Embryonic facial prominence (tissue), 1 donor: ENCODE measurements at regions not wholly inside any gene's neighbourhood (a gene's known extent, or its start where the extent isn't known, plus 50 kb on each side); places are given as distances from the start of the nearest gene placed in this dataset.

Experiments
- DNase-seq: peaks from one replicate; pipeline ENCODE4 v3.0.0-alpha.2; 2016; ENCODE audit errors: extremely low spot score

DNA sequence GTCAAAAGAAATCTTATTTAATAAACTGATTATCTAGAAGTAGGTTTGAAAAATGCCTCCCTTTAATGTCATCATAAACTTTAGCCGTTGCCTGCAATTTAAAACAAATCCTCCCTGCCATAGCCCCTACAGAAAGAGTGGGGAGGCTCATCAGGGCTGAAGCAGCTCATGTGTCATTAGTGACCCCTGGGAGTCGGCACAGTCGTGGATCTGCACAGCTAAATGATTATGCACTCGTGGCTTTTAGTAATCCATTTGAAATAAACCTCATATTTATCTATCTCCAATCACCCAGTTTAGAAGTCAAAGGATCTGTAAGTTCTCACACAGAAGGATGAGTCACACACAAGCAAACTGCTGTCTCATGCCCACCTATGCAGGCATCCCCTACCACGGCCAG, 277.3 kb downstream of the SS18 start:
- no peak for DNase-seq

DNA sequence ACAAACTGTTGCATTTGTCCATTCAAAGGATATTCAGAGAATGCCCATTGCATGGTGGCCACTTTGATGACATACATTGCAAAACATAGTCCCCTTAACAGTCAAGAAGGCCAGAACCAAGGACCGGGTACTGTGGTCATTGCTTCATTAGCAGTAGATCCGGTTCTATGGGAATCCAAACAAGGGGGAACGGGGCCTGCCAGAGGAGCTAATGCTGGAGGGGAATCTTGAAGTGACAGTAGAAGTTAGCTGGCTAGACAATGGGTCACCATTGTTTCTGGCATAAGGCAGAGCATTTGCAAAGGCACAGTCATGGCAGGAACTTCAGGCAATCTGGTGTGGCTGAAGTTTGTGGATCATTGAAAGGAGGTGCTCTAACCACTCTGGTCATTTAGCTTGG, 279.7 kb downstream of the SS18 start:
- no peak for DNase-seq

GRCh38 chr18:25805939-25806338, 284.5 kb downstream of the SS18 start:
- DNase-seq = no peak

- no peak for DNase-seq
These were observed 285.1 kb downstream of the SS18 start for GRCh38 chr18:25805323-25805722.

- no peak for DNase-seq
These were observed 291.2 kb downstream of the SS18 start for GRCh38 chr18:25799231-25799630.

DNA sequence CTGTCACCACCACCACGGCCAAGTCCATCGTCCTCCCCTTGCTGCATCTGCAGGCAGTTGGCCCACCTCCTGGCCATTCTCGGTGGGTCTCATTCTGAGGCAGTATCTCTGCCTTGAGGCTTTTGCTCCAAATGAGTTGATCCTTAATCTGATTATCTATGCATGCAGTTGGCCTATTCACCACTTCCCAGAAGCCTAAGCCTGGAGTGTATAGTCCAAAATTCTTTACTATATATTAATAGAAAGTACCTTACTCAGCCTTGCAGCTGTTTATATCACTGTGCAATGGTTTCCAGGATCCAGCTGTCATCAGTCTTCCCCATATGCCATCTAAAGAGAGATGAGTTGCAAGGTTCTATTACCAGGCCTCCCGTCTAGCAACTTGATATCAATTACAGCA, 292.4 kb downstream of the SS18 start:
- no peak for DNase-seq

- no peak for DNase-seq
These were observed 295.2 kb downstream of the SS18 start for GRCh38 chr18:25795213-25795612.

DNA sequence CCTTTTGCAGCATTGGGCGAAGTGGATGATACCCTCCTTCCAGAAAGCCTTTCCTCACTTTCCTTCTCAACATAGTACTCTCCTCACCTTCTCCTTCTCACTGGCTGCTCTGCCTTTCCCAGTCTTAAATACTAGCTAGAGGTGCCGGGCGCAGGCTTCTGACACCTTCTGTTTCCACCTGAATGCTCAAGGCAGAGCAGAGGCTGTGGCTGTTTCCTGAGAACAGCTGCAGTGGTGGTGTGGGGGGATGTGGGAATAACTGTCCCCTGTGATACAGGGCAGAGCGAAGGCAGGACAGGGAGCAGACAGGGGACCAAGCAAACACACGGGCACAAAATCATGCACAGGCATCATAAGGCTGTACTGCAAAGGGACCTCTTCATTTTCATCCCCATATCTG, 303.1 kb downstream of the SS18 start:
- DNase-seq = no peak

DNA sequence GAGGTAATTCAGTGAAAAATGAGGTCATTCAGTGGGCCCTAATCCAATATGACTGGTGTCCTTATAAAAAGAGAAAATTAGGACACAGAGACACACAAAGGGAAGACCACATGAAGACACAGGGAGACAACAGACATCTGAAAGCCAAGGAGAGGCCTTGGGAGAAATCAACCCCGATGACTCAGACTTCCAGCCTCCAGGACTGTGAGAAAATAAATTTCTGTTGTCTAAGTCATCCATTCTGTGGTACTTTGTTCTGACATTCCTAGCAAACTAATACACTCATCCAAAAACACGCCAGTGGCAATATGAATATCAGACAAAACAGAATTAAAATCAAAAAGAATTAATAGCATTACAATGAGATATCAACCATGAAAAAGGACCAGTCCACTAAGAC, 303.7 kb downstream of the SS18 start:
- no peak for DNase-seq

GRCh38 chr18:25780105-25780504, 310.3 kb downstream of the SS18 start:
- no peak for DNase-seq

GRCh38 chr18:25771796-25772195, 318.6 kb downstream of the SS18 start:
- no peak for DNase-seq

- no peak for DNase-seq
These were observed 325.6 kb downstream of the SS18 start for GRCh38 chr18:25764777-25765176.

DNA sequence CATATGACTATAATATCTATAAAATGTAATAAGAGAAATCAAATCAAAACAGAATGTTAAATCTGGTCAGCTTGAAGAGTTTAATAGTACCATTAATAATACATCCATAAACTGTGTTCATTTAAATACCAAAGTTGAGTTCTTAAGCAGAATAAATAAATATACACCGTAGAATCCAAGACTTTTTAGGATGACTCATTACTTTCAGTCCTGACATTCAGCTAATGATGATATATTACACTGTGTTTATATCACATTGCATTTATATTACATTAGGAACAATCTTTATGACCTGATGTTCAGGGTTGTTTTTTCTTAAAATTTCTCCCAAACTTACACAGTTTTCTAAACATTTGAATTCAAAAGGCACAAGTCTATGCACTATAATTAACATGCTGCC, 331.3 kb downstream of the SS18 start:
- DNase-seq = no peak

DNA sequence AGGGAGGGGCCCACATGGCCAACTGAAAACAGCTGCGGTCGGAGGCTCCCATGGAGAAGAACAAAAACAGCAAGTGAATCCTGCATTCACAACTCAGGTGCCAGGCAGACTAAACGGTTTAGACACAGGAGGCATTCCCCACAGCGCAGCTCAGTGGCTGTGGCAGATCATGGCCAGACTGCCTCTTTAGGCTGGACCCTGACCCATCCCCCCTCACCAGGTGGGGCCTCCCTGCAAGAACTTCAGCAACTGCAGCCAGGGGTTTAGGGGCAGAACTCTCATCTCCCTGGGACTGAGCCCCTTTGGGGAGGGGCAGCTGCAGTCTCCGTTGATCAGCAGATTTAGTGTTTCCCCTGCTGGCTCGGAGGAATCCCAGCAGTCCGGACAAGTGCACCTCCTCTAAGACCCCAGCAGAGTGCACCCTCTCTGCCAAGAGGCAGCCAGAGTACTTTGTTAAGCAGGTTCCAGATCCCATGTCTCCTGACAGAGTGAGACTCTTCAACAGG, 346.7 kb downstream of the SS18 start:
- no peak for DNase-seq

GRCh38 chr18:25739376-25739775, 351.0 kb downstream of the SS18 start:
- no peak for DNase-seq

GRCh38 chr18:25737710-25738311, 352.6 kb downstream of the SS18 start:
- DNase-seq = no peak

GRCh38 chr18:25736516-25736915, 353.9 kb downstream of the SS18 start:
- no peak for DNase-seq

- no peak for DNase-seq
These were observed 355.0 kb downstream of the SS18 start for GRCh38 chr18:25735459-25735858.

DNA sequence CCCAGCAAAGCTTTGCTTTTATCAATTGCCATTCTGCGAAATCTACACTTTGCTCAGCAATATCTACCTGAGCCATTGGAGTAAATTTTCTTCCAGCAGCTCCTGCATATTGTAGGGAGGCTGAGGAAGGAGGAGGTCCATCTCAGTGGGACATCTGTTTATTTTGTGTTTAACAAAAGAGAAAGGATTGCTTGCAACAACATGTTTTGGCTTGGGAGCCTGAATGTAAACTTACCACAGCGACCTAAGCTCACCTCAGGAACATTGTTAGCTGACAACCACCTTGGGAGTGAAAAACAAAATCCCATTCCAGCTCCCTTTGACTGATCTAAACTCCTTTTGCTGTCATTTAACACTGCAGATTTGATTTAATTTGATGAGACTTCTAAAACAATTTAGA, 356.1 kb downstream of the SS18 start:
- DNase-seq = no peak

DNA sequence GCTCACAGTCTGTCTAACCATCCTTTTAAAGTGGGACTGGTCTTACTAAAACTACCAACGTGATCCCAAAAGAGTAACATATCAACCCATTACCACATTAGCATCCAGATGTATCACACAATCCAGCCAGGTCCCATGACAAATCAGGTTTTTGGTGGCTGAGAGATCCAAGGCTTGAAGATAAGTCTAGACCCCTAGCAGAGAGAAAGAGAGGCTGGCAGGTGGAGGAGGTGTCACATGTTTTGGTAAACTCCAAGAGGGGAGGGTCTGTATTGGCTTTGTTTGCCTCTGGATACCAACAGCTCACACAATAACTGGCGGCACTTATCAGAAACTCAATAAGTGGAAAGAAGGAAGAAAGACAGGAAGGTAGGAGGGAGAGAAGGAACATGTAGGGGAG, 357.6 kb downstream of the SS18 start:
- DNase-seq = no peak

- DNase-seq = no peak
These were observed 361.3 kb downstream of the SS18 start for GRCh38 chr18:25729072-25729471.

DNA sequence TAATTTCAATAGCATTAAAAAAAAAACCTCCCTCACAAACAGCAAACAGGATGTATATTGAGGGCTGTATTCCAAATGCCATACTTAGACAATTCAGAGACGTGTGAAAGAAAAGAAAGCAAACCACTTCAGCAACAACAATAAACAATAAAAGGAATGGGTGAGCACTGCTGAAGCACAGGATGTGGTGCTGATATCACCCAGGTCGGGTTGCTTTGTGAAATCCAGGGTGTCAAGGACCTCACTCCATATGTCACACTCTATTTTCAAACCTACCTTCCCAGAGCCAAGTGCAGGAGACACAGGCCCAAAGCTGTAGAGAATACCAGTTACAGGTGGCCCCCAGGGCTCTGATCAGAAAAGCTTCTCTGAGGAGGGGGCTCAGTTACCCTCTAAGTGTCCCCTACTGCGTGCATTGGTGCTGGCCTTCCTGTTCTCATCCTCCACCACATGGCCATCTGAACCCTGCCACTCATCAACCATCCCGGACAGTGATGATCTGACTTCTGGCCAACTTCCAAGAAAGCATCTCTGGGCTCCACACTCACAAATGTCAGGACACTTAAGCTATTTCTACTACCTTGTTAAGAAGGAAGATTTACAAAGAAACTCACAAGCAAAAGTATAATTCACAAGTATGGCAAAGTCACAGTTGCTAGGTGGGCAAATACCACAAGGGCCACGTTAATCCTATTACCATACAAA, 363.0 kb downstream of the SS18 start:
- DNase-seq = no peak

GRCh38 chr18:25726298-25726697, 364.1 kb downstream of the SS18 start:
- DNase-seq = no peak

DNA sequence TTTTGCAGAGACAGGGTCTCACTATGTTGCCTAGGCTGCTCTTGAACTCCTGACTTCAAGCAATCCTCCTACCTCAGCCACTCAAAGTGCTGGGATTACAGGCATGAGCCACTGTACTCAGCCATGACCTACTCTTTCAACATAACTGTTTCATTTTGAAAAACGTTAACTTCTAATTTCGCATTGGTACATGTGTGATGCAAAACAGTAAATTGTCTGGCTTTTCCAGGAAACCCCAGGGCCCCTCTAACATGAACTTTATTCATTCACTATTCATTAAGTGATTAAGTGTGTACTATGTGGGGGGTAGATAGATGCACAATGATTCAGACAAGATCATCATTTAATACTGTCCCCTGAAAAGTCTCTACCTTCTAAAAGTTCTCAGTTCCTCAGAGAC, 364.9 kb downstream of the SS18 start:
- no peak for DNase-seq
